ENCODE measurements at regions not wholly inside any gene's neighbourhood (a gene's known extent, or its start where the extent isn't known, plus 50 kb on each side); places are given as distances from the start of the nearest gene placed in this dataset.
"Not testable (repeated sequence)": the region's sequence is repeated elsewhere in the genome, so short reads cannot be mapped to it uniquely, and the experiment has no call there.

DNA sequence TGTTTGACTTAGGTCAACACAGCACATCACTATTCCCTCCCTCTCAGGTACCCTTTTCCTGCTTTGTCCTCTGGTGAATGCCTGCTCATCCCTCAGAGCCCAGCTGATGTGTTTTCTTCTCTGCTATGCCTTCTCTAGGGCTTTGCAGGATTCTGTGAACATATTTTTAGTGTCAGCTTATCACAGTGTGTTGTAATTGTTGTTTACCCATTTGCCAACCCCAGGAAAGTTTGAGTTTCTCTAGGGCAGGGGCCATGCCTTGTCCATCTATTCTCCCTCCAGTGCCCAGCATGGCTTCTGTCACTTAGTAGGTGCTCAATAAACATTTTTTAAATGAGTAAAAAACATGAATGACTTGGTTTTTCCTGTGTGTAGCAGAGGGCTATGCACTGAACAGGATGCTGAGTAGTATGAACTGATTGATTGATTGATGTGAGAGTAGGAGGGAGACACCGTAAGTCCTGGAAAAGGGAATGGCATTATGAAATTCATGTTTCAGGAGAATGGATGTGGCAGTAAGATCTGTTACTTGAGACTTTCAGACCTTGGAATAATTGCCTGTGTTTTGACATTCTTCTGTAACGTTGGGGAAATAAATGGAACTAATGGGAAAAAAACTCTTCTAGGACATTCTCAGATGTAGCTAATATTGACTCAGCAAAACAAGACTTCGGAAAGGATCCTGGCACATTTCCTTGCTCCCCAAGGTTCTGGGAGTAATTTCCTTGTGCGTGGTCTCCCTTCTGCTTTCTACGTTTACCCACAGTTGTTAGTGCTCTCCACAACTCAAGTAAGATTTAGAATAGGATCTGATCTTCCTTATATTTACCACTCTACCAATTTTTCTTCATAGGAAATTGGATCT lies 267.3 kb upstream of the TBL1XR1 start:
- DNase-seq = no peak

DNA sequence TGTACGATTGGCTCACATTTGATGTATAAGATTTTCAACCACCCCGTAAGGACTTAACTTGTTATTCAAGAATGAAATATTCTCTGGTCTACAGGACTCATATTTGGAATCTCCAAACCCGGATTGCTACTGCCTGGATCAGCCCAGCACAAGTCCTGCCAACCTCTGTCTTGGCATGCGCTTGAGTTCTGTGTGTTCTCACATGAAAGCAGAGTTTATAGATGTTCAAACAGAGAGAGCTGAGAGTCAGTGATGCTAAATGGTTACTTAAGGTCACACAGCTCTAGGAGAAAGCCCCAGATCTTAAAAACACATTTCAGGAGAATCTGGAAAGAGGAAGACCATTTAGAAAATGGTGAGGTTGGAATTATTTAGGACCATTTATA lies 268.0 kb upstream of the TBL1XR1 start:
- DNase-seq = no peak

DNA sequence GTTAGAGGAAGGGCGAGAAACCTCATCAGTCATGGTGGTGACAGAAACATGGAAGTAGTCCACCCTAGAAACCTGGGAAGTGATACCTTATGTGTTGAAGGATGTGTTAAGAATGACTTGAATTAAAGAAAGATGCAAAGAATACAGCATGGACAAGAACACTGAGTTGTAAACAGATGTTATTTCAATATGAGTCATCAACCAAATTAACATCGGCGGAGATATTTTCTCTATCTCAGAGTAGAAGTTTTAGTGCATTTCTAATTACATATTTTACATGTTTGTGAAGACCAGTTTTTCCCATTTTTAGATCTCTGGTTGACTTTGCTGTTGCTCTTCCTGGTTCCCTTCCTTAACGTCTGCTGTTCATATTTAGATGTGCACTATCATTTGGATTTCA lies 268.8 kb upstream of the TBL1XR1 start:
- DNase-seq = no peak

DNA sequence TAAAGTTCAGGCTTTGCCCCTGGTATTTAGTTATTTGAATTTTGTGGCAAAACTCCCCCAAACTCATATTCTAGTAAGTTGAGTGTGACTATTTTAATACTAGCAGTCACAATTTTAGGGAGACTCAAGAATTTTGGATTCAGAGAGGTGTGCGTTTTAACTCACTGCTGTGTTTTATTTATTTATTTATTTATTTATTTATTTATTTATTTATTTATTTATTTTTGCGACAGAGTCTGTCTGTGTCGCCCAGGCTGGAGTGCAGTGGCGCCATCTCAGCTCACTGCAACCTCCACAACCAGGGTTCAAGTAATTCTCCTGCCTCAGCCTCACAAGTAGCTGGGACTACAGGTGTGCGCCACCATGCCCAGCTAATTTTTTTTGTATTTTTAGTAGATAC lies 269.3 kb upstream of the TBL1XR1 start:
- not testable (repeated sequence) for DNase-seq

DNA sequence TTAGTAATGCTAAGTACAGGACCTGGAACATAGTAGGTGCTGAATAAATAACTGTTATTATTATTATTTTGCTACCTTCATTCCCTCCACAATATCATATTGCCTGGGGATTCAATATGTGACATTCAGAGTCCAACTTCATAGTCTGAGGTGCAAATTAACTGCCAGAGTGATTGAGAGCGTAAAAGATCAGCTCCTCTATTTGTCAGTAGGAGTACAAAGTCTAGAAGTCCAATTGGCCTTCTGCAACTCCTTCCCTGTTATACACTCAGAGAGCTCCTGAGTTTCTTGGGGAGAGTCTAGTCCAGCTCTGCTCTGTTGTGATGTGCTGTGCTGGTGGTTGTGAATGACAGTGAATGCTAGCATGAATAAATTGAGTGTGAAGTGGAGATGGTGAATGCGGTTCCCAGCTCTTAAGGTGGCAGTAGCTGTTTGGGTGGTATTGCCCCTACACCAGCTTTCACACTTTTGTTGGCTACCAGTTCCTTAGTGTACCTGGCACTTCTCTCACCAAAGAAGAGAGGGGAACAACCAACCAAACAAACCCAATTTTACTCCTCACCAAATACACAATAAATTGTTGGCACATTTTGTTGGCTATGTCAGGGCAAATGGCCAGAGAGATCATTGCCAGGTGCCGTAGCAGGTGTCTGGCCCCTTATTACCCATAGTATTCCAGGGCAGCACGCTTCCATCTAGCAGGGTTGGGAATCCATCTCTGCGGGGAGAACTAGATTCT lies 270.1 kb upstream of the TBL1XR1 start:
- DNase-seq = no peak

DNA sequence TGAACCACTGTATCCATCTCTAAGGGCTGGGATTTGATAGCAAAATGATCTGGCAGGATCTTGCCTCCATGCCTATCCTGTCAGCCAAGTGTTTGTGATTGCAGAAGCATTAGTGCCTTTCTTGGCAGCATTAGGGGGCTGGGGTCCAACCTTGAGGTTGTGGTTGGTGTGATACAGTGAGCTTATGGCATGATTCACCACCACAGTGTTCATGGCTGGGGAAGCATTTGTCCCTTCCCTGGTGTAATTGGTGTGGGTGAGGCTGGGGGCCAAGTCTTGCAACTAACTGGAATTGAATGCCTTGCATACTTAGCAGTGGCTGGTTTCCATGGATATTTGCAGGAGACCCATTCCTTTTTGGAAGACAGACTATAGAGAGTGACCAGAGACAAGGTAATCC lies 271.0 kb upstream of the TBL1XR1 start:
- no peak for DNase-seq

DNA sequence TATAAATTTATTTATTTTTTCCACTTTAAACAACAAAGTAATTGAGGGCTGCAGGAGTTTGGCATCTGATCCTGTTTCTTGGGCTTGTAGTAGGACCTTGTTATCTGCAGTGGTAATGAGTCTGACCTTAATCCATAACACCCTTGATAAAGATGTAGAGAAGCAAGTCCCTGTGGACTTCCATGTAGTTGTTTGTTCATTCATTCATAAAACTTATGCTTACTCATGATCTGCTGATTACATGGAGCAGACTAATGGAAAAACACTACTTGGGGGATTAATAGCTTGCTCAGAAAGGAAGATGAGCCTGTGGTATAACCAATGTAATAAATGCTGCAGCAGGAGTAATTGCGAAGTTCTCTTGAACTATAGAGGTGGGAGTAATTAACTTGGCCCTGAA lies 271.5 kb upstream of the TBL1XR1 start:
- no peak for DNase-seq

DNA sequence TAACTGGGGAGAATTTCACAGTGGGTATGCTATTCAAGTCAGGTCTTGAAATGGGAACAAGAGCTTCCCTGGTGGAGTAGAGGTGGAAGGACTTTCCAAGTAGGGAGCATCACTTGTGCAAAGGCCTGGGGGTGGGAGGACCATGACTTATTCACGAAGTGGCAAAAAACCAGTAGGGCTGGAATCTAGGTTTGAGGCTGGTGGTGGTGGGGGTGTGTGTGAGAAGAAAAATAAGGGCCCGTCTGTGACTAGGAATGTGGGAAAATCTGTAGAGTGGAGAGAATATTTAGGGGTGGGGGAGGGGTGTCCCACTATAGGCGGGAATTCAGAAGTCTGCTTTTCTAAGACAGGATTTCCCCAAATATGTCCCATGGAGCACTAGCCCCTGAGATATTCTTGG lies 271.9 kb upstream of the TBL1XR1 start:
- no peak for DNase-seq

DNA sequence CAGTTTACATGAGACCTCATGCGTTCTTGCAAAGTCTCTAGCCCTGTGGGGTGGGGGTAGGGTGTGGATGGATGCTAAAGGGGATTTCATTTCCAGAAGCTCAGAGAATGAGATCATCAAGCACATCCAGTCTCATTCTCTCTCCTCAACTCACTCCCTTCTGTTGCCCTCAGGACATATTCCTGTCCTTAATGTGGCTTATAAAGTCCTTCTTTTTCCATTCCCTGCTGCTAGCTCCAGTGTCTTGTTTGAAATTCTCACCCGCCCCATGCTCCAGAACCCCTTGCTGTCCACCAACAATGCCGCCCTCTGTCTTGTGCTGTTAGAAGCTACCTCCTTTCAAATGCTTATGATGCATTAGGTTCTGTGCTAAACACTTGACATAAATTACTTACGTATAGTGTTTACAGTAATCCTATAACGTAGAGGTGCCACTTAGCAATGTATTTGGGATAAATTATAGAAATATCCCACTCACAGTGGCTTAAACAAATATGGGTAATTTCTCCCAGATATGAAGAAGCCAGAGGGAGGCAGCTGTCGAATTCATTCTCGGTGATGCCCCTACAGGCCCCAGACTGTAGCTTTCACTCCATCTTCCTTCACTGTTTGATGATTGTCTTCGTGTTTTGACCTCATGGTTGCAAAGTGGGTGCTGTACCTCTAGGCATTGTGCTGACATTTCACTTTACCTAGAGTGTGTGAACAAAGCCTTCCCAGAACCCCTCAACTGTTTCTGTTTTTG lies 273.1 kb upstream of the TBL1XR1 start:
- DNase-seq = no peak

DNA sequence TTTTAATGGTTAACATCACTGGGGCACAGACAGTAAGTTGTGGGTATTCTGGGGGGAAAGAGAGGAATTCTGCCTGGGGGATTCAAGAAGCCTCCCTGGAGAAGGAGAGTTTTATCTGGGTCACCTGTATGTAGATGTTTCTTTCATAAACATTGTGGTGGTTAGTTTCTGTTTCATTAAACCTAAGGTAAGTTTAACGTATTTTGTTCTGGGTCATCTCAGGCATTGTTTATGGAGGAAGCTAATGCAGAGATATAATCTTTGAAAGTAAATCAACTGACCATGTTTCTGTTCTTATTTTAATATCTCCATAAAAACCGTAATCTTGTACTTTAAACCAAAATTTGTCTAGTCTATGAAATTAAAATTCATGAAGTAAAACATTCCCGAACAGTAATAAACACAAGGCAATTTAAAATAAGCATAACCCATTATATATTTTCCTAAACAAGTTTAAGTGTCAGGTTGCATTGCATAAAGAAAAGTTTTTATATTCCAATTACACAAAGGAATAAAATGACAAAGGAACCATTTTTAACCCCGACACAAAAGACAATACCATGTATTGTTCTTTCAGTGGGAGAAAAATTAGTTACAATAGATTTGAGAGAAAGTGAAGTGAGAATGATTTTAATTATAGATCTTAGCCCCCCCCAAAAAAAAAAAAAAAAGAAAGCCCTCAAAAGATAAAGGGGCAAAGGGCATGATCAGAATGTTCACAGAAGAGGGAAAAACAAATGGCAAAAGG lies 274.6 kb upstream of the TBL1XR1 start:
- DNase-seq = no peak

DNA sequence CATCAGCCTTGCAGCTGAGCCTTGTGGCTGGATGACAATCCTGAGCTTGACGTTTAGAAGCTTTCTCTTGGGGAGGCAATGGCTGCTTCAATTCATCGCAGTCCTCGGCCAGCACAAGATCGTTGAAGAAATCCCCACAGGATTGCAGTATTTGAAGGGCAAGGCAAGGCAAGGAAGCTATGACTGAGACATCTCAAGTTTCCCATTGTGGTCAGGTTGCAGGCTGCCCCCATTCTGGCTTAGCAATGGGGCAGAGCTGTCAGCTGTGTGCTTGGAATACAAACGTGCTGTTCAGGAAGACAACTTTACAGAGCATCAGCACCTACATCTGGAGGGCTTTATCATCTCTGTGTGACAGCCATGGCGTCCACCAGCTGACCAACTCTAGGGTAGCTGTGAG lies 275.9 kb upstream of the TBL1XR1 start:
- peak; percentile 8 to 16 for DNase-seq

DNA sequence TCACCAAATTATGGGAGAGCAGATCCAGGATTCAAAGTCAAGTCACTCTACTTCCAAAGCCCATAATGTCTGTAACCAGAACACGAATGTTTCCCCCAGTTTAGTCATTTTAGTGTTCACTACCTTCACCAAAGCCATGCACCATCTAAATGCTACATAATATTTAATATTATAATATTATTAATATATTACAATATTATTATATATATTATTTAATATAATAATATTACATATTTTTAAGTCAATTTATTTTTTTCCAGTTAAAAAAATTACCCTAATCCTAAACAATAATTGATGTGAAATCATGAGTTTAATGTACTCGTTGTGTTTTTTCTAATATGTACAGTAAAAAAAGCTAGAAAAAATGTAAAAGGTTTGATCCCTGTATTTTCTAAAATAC lies 276.6 kb upstream of the TBL1XR1 start:
- DNase-seq = no peak

DNA sequence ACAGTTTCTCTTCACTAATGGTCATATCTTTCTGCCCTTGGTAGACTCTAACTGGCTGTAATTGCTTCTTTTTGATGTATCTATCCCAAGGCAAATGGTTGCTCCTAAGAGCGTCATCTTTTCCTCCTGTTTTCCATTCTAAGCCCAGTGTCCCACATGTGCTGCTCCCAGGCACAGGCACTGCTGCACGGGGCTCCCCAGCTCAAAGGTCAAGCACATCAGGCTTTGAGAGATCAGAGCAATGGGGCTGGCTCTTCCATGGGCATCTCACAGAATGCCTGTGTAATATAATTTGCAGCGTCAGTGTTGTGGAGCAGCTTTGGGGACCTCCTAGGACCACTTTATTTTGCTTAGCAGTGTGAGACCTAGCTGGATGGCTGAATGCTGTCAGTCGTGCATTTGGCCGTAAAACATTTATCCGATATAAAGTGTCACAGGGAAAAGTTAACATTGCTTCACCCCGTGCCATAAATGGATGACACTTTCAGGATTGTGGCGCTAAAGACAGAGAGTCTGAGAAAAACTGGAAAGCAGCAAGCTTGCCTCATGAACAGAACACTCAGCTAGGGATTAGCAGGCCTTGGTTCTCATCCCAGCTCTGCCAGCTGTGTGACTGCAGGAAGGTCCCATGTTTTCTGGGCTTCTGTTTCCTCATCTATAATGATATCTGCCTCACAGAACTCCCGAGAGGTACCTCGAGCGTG lies 277.5 kb upstream of the TBL1XR1 start:
- no peak for DNase-seq

DNA sequence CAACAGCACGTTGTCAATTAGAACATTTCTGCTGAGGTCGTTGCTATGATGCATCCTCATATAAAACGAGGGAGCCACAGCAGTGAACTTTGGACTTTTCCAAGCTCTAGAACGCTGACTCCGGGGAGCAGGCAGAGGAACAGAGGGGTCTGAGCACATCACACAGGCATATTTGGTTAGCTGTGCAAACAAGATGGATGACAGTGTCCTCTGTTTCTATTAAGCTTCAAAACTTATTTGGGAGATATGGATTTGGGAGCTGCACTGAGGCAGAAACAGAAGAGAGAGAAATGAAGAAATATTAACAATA lies 278.0 kb upstream of the TBL1XR1 start:
- no peak for DNase-seq

DNA sequence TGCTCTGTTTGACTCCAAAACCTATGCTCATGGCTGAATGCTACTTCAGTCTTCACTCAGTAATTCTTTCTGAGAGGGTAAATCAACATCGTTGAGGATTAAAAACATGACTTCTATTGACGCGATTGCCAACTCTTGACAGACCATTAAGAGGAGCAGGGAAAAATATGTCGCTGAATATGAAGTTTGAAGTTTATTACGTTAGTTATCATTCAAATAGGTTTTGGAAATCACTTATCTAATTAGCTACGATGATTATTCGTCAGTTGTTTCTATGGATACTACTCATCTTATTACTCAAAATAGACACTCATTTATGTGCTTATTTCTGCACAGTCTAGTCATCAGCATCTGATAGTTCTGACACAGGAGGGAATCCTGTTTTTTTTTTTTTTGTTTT lies 279.2 kb upstream of the TBL1XR1 start:
- DNase-seq = no peak

DNA sequence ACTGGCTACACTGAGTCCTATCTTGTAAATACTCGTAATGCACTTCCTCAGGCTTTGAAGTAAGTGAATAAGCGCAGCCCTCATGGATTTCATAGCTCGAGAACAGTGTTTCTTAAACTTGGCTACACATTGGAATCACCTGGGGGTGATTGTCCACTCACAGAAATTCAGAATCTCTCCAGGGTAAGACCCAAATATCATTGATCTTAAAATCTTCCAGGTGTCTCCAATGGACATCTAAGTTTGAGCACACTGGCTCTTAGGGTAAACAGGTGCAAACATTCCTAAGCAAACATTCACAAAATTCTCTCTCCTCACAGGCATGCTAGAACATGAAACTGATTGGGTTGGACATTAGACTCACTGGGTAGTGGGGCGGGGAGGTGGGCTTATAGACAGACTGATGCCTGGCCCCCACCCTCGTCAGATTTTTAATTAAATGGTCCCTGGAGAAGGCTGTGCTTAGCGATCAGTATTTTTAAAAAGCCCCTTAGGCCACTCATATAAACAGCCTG lies 279.7 kb upstream of the TBL1XR1 start:
- DNase-seq = no peak

DNA sequence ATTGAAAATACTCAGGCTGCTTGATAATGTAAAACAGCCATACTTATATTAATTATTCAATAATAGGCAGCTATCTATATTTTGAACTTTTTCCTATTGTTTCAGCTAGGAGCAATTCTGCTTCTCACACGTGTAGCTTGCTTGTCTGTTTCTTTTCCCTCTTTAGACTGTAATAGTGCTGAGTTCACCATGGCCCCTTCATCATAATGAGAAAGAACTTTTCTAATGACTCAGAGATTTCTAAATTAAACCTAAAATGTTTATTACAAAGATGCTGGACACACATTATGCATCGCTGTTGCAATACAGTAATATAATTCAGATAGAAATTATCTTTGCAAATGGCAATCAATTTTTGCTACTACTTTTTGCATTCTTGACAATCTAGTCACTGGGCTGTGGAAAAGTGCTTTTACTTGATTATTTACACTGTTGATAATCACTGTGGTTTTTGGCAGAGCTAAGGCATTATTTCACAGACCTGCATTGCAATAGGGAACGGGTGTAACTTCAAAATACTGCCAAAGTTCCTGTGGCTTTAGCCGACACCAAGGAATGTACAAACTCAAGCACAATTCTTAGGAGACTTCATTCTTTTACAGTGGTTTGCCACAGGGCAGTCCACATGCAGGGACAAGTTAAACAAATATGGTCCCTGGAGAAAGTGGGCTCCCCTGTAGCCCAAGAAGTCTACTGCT lies 281.0 kb upstream of the TBL1XR1 start:
- DNase-seq = no peak

DNA sequence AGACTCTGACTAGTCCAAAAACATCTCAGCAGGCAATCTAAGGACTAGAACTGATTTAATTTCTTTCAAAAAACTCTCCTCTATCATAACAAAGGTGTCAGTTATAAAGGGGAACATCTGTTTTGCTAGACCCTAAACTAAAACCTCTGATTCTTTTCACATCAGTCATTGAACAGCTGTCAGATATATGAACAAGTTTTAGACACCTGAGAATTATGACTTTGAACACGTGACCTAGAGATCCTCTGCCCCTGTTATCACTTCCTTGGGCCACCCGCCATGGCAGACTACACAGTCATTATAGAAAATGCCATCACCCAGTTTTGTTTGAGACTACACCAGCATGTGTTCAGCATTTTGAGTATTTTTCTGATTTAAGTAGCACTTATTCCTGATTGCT lies 282.3 kb upstream of the TBL1XR1 start:
- DNase-seq = no peak

DNA sequence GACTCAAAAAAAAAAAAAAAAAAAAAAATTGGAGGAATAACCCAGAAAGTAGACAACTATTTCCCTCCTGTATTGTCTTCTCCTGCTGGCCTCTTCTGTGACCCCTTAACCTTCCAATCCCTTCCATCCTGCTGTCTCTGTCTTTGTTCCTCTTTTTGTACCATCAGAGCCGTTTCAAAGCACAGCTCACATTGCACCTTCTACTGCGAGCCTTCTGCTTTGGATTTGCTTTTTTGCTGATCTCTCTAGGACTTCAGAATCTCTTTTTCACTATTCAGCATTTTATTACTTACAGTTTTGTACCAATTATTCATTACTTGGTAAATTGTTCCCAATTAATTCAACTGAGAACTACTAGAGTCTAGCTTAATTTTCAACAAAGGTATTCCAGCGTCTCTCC lies 284.0 kb upstream of the TBL1XR1 start:
- DNase-seq = peak; percentile 67 to 82

DNA sequence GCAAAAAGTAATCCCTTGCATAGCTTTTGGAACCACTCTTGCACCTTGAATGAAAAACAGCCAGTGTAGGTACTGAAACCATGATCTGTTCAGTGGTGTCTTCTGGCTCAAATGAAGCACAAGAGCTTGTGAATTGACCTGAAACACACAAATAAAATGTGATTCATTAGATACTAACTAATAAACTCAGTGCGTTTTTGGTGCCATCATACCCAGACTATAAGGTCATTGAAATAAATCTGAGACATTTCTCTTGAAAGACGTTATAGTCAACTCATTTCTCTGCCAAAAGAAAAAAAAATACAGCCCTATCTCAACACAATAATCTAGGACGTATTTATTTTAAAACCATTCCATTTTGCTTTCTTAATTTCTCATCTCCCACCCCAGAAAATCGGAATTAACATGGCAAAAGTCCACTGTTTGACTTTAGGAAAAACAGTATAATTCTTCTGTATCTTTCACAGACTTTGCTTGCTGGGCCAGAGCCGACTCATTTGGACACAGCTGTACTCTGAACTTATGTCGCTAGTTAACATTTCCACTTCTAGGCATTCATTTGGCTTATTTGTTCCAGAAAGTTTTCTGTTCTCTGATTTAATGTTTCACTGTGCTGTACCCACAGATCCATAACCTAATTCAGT lies 284.9 kb upstream of the TBL1XR1 start:
- no peak for DNase-seq

Measured in Kasumi-1 (cell line).